DMS114 treated with DMSO at 0.1 percent for 48 hours (cell line): ENCODE measurements at regions not wholly inside any gene's neighbourhood (a gene's known extent, or its start where the extent isn't known, plus 50 kb on each side); places are given as distances from the start of the nearest gene placed in this dataset.

Experiments
- DNase-seq: peaks from one replicate; lab custom pipeline; 2025; ENCODE audit not compliant: unreplicated experiment; lab: John Stamatoyannopoulos, UW

DNA sequence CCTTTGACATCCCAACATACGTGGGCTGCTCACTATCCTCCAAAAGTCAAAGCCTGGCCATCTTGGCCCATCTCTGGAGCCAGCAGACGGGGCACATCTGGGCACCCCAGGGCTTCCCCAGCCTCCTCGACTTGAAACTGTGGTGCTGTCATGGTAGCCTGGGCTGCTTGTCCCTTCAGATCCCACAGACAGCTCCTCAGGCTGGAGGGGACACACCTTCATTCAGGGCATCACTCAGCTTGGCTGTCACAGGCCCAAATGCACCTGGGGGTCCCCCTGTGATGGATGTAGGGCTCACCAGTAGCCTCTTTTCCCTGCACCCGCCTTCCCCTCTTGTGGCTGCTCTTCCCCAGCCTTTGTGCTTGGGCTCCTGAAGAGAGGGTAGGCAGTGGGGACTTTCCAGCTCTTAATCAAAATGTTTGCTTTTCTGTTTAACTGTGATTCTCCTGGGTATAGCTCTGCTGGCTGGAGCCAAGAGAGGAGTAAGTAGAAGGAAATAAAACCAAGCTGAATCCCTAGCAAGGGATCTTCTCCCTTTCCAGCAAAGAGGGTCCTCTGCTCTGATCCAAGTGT lies 92.3 kb downstream of the GYPC start:
- DNase-seq = no peak

DNA sequence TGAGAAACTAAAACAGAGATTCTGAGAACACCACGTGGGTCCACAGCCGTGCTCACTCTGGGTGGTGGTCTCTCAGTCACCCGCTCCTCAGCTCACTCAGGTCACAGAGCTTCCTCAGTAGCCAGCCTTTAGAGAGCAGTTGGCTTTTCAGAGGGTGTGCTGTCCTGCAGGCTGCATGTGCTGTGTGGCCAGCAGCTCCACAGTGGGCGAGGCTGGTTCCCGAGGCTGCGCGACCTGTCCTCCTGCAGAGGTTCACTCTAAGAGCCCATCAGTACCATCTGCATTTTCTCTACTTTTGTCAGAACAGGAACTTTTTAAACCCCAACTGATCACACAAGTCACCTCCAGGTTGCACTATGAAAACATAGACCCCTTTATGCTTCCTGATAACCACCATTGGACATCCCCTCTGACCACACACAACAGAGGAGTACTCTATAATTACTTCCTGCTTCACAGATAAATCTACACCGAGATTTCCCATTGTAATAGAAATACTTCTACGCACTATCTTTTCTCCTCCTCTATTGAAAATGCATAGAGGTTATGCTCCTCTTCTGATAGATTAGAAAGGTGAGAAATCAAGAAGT lies 93.1 kb downstream of the GYPC start:
- DNase-seq = no peak

DNA sequence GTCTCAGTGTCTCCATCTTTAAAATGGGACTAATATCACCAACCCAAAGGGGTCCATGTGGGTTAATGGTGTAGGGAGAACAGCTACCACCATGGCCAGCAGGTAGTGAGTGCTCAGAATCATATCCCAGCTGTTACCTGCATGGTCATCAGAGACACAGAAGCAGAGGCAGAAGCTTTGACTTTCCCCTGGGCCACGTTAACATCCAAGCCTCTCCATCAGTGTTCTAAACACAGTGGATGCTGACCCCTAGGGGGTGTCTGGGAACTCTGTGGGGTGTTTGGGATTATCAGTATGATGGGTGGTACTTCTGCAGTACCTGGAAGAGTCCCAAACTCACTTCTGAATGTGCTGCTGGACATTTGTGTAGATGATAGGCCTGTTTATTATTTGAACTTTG lies 93.6 kb downstream of the GYPC start:
- DNase-seq = no peak

DNA sequence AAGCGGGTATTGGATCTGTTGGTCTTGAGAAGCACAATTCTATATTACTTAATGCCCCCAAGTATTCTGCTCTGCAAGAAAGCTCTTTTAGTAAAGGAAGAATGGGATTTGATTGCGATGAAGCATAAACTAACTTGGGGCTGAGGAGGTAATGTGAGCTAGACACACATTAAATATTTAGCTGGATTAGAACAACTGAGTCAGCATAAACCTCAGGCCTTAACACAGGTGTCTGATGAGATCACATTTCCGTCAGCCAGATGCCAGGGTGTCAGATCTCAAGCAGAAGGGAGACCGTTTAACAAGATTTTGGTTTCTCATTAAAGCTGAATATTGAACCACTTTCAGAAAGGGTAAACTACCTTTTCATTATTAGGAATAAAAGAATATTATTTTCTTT lies 94.5 kb downstream of the GYPC start:
- no peak for DNase-seq

DNA sequence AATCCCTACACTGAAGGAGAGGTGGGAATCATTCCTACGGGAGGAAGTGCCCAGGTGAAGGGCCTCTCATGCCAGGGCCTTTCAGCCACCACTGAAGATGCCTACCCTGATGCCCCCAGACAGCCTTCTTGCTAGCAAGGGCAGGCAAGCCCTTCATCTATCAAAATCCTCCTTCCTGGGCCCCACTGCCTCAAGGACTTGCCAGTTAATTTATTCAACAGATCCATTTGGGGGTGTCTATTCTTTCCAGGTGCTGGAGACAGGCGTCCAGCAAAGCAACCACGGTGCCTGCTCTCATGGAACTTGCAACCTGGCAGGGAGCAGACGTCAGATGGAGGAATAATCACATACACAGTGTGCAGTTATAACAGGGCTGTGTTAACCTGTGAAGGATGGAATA lies 95.5 kb downstream of the GYPC start:
- no peak for DNase-seq

DNA sequence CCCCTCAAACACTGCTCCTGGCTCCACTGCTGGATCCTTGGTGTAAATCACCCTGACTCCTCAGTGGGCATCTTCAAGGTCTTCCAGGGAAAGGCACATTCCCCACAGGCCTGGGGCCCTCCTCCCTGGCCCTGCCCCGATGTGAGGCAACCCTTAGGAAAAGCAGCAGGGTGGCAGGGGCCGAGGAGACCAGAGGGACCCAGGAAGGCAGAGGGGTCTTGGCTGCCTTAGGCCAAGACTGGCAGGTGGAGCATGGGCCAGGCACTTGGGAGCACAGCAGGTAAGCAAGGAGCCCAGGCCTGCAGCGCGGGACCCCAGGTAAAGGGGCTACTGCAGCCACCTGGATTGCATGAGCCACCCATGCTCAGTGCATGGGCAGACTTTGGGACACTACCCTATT lies 96.9 kb downstream of the GYPC start:
- no peak for DNase-seq

DNA sequence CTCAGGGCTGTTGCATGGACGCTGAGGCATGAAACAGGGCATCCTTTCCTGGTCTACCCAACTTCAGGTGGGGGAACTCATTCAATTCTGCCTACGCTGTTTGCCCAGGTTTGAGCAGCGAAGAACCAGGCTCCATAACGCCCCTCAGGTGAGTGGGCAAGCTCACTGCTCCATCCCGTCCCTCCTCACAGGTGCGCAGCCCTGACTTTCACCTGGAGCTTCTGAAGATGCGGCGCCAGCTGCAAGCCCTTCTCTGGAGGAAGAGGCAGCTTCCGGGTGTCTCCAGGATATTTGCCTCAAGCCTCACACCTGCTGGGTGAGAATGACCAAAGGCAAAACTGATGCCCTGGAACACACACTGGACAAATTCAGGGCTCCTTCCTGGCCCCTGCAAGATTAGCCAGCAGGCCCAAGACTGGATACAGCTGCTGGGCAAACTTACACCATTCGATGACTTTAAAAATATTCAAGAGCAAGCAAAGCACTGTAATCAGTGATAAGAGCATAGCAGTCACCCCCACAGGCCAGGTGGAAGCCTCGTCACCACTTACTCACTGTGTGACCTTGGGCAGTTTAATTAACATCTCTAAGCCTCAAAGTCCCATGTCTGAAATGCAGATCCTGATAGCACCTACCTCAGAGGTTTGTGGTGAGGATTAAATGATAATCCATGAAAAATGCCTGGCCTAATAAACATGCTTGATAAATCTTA lies 97.7 kb downstream of the GYPC start:
- DNase-seq = no peak

DNA sequence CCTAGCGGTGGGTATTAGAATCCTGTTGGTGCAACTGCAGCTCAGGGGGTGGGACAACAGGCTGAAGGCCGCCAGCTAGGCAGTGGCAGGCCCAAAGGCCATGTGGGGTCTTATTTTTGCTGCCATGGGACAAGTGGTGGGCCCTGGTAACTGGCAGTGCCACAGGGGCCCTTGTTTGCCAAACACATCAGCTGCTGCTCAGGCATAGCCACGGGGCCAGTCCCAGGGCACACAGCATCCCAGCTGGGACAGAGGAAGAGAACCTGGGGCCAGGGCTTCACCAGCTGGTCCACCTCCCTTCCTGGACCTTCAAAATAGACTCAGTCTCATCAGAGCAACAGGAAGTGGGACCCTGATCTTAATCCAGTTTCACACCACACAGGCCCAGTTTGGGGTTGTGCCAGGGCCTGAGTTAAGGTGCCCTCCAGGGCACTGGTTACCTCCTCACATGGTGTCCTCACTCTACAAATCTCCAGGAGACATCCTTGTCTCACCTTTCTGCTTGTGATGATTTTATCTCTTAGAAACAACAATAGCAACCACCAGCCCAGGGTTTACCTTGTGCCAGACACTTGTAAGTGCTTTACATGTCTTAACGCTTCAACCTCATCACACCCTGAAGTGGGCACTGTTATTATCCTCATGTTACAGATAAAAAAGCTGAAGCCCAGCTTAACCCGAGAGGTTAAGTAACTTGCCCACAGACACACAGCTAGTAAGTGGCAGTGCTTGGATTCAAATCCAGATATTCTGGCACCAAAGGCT lies 98.5 kb downstream of the GYPC start:
- DNase-seq = no peak

DNA sequence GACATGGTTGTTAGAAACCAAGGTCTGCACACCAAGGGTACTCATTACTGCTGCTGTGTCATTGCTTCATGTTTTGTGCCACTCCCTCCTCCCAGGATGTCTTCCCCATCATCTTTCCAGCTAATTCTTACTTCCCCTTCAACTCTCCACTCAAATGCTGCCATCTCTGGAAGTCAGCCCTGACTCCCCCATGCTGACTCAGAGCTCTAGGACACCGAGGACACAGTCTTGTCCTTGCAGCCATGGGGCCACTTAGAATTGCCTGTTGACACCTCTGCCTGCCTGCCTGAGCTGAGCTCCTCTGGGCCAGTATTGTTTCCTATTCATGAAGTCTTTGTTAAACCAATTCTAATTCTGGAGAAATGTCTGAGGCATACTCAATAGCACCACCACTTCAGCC lies 100.2 kb downstream of the GYPC start:
- DNase-seq = no peak

DNA sequence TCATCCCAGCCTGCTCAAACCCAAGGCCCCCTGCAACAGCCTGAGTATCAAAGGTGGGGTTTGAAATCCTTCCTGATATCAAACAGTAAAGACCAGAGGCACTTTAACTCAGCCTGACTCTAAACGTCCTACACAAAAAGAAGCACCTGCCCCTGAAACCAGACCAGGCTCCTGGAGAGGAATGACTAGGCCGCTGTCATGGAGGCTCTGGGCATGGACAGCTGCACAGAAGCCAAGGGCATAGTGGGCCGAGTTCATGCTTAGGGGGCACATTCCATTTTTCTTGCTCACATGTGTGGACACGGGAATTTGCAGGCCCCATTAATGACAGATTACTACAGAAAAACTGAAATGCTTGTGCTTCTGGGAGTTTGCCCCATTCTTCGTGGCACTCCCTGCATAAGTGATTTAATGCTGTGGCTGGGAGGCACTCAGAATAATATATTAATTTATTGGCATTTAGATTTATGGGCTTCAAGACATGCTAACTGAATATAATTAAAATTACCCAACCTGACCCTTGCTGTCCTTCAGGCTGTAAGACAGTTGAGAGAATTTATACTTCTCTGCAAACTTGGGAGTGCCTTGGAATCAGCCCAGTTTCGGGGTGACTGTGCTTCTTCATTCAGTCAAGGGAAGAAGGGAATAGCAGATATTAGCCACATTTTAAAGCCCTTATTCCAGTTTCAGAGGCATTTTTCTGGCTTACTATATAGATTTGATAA lies 105.5 kb downstream of the GYPC start:
- DNase-seq = no peak

DNA sequence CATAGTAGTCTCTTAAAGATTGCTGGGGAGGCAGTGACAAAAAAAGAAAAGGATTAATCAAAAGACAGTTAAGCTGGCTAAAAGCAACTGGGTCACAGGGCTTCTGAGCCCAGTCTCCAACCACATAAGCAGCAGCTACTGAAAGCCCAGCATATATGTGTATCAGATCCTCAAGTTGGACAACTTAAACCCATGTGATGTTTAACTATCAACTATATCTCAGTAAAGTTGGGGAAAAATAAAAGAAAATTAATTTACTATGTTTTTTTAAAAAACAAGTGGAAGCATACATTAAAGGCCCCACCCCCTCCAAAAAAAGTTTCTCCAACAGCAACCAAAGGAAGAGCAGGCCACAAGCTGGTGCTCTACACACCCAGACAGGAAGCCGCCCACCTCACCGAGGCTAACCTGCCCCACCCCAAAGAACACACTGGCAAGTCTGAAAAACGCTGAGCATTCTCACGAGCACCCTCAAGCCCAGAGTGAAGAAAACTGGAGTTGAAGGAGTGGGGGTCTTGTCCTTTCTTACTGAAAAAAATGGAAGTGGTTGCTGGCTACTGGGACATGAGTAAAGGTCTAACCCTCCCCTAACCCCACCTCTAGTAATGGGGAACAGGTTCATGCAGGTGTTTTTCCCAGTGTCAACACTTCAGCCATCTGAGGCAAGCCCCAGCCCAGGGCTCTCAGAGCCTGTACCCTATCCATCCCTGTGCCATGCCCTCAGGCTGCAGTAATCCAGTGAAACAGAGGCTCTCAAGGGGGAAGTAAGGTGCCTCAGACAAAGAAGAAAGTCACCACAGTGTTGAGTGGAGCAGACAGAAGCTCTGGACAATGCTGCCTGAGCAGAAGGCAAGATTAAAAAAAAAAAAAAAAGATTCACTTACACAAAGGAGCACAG lies 106.3 kb downstream of the GYPC start:
- DNase-seq = no peak

DNA sequence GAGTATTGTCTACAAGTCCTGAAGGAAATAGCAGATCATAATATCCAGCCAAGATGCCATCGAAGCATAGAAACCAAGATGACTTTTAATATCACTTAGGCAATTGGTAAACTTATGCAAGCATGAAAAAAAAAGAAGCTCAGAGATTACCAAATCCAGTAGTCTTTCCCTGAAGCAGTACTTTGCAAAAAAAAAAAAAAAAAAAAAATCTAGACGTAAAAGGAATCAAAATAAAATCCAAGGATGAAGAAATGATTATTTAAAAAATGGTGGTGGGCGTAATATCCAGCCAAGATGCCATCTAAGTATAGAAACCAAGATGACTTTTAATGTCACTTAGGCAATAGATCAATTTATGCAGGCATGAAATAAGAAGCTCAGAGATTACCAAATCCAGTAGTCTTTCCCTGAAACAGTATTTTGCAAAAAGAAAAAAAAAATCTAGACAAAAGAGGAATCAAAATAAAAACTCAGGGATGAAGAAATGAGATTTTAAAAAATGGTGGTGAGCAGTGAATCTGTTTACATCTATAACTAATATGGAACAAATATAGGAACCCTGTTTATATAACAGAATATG lies 108.8 kb downstream of the GYPC start:
- DNase-seq = no peak

DNA sequence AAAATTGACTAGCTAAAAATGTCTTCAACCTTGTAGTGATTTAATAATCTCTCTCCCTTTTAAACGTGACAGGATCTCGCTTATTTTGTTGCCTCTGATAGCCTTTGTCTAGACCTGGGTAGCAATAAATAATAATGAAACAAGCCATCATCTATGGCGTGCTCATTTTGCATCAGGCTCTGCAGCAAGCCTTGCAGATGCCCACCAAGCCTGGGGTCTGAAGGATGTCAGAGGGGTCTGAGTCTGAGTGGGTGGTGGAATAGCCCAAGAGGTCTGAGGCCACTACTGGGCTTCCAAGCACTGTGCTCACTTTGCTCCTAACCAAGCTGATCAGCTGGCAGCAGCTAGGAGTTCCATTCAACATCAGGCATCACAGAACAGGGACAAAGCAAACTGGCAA lies 109.4 kb downstream of the GYPC start:
- DNase-seq = no peak

DNA sequence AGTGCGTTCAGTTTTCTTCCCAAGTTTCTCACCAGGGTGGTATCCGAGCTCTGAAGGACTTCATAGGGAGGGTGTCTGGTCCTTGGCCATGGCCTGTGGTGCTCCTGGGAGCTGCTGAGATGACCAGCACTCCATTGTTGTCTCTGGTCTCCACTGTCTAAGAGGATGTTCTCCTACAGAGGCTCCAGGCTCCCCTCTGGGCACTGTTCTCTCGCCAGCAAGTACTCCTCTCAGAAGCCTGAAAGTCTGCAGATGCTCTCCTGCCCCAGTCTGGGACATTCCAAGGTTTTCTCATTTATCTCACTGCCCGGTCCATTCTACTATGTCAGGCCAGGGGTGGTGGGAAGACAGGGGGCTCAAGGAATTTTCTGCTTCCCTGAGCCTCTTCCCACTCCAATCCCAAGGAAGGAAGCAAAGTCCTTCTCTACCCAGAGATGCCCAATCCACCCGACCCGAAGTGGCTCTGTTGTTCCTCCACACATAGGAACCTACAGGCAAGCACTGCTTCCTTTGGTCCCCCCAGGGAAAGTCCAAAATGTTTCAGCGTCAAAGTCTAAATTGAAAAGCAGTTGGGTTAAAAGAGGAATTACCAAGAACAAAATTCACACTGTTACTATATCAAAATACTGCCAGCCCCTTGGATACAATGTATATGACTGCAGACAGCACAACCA lies 110.5 kb downstream of the GYPC start:
- DNase-seq = no peak

DNA sequence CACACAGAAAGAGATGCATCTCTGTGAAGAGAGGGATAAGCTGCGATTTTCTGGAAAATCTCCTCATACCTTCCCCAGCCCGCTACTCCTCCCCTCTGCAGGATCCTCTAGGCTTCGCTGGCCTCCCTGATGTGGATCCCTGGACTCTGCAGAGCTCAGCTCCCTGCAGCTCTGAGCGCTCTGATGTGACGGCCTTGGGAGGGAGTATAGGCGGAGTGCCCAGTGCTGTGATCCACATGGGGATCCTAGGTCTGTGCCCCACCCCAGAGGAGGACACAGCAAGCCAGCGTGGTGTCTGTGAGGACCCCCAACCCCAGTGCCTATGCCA lies 111.0 kb downstream of the GYPC start:
- no peak for DNase-seq

DNA sequence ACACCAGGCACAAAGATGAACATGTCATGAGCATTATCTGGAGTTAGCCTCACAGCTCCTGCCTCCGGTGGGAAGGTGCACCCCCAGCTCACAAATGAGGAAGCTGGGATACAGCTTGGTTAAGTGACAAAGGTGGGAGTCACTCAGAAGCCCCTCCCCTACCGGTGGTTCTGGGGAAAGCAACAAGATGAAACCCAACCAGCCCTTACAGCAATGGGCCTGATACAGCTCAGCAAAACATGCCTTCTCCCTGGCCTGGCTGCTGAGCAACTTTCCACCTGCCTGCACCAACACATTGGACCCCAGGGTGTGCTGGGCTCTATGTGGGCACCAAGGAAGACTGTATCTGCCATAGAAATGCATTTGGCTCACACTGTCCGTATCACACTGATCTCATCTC lies 113.2 kb downstream of the GYPC start:
- no peak for DNase-seq

DNA sequence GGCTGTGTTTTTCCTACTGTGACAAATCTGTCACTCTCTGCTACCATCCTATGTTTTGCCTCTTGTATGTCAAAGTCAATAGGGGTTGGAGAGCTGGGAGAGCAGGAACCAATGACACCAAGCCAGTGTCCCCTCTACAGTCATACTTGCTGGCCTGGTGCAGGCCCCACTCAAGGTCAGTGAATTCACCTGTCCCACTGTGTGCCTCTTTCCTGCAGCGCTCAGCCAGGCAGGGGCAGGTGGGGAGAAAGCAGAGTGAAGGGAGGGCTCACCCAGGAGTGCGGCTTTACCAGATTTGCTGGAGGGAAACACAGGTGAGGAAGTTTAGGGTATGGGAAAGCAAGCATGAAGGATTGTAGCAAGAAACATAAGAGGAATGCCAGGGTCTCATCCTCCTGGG lies 114.5 kb downstream of the GYPC start:
- DNase-seq = no peak

DNA sequence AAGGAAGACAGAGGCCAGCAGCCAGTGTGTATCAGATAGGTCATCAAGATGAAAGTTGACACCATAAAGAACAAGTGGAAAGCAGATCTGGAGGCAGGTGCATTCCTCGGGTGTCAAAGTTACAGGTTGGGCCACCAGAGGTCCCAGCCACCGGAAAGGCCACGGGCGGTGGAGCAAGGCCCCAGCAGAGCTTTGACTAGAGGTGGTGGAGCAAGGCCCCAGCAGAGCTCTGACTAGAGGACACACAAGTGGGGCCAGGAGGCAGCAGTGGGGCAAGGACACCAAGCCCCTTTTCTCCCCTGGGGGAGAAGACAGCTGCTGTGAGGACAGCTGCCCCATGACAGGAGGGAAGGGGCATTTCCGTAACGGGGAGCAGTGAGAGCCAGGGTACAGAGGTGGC lies 115.1 kb downstream of the GYPC start:
- no peak for DNase-seq

DNA sequence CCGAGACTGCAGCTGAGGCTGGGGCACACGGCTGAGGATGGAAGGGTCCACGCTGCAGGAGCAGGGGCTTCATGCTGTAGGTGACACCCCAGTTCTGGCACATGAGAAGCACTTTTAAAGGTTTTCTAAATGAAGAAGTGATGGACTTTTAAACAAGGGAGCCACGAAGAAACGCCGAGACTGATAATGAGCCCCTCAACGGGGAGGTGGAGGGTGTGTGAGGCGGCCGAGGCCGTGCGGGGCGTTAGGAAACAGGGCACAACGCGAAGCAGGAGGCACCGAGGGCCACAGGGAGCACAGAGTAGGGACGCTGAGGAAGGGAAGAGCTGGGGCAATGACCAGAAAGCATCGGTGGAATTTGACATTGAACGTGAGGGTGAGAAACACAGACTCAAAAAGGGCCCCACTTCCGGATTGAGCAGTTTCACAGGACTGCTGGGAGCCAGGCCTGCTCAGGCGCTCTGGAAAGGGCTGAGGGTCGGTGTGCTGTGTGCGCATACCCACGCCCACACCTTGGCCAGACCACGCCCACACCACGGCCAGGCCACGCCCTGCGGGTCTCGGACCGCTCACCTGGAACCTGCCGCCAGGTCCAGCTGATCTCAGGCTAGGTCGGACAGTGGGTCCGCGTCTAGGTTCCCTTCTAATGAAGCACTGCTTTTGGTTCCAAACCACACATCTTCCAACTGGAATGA lies 115.7 kb downstream of the GYPC start:
- no peak for DNase-seq
